DND-41 (cell line): ENCODE measurements at regions not wholly inside any gene's neighbourhood (a gene's known extent, or its start where the extent isn't known, plus 50 kb on each side); places are given as distances from the start of the nearest gene placed in this dataset.
A peak's percentile ranks its signal among the peaks of the same experiment; 100 is the strongest.

Experiments
- ATAC-seq: fragments of 200-7000 bp; cut with Tn5 transposase; 3 replicates; pipeline ENCODE4 v1.9.1; 2021; ENCODE audit warnings: low read depth; ENCODE audit not compliant: insufficient read depth
- DNase-seq: peaks from one replicate; pipeline ENCODE4 v3.0.0-alpha.2; 2020
- H2AFZ ChIP-seq: 2 replicates; pipeline ENCODE4 v1.6.0; 2012; ENCODE audit warnings: low read depth, low read length
- H3K27ac ChIP-seq: 2 replicates; pipeline ENCODE4 v1.5.1; 2012; ENCODE audit warnings: low read length, inconsistent platforms
- H3K27me3 ChIP-seq: fragments of 200-600 bp; sonication (generic); 2 replicates; pipeline ENCODE4 v1.6.0; 2012; ENCODE audit warnings: low read length, mild to moderate bottlenecking, inconsistent platforms; ENCODE audit not compliant: insufficient read depth, poor library complexity
- H3K36me3 ChIP-seq: 2 replicates; pipeline ENCODE4 v1.5.1; 2012; ENCODE audit warnings: low read length, inconsistent platforms; ENCODE audit not compliant: insufficient read depth
- H3K4me1 ChIP-seq: 2 replicates; pipeline ENCODE4 v1.5.1; 2012; ENCODE audit warnings: mild to moderate bottlenecking, low read length; ENCODE audit not compliant: insufficient read depth
- H3K4me2 ChIP-seq: 2 replicates; pipeline ENCODE4 v1.6.0; 2012; ENCODE audit warnings: mild to moderate bottlenecking, moderate library complexity, low read length, inconsistent platforms; ENCODE audit not compliant: insufficient read depth
- H3K4me3 ChIP-seq, 2 experiments: fragments of 200-600 bp in 1 of 2; shearing (Covaris generic) in 1 of 2; 2 replicates each; pipeline ENCODE4 v1.5.1; 2012 to 2016; ENCODE audit warnings: inconsistent platforms in 2 of 2, low read length in 2 of 2, mild to moderate bottlenecking in 2 of 2, low read depth in 1 of 2, moderate library complexity in 1 of 2
- H3K79me2 ChIP-seq: 2 replicates; pipeline ENCODE4 v1.6.0; 2012; ENCODE audit warnings: low read length, inconsistent platforms; ENCODE audit not compliant: insufficient read depth
- H3K9ac ChIP-seq: 2 replicates; pipeline ENCODE4 v1.6.0; 2012; ENCODE audit warnings: low read depth, mild to moderate bottlenecking, inconsistent platforms, low read length, moderate library complexity
- H3K9me3 ChIP-seq: 2 replicates; pipeline ENCODE4 v1.5.1; 2012; ENCODE audit warnings: low read length, moderate library complexity, mild to moderate bottlenecking, inconsistent platforms; ENCODE audit not compliant: insufficient read depth, severe bottlenecking
- H4K20me1 ChIP-seq: 2 replicates; pipeline ENCODE4 v1.6.0; 2012; ENCODE audit warnings: low read length; ENCODE audit not compliant: insufficient read depth
- CTCF ChIP-seq: IDR thresholded peaks from 2 replicates; pipeline ENCODE4 v1.5.1; 2012; ENCODE audit warnings: borderline replicate concordance, low read length, moderate library complexity, mild to moderate bottlenecking; ENCODE audit not compliant: poor library complexity, severe bottlenecking; ENCODE audit errors: extremely low read depth
- EZH2 ChIP-seq: IDR thresholded peaks from 3 replicates; pipeline ENCODE4 v1.6.1; 2012; ENCODE audit warnings: borderline replicate concordance, low read depth, mild to moderate bottlenecking, moderate library complexity, low read length, inconsistent platforms; ENCODE audit not compliant: severe bottlenecking

- ATAC-seq: no peak
These were observed 407.5 kb upstream of the ZEB2 start for GRCh38 chr2:144927429-144927828.

GRCh38 chr2:144925886-144926285, 406.0 kb upstream of the ZEB2 start:
- H3K27me3 ChIP-seq: no peaks in the 10 kb centered on the region
- no peak overlapping the region; the same call in 1 of the 2 replicates for H3K27ac ChIP-seq
- no peaks in the 10 kb centered on the region for H3K36me3 ChIP-seq
- peak; percentile 23 for DNase-seq
- H2AFZ ChIP-seq: no peak overlapping the region
- peak; percentile 54; the same call in 2 of the 3 replicates for ATAC-seq
- H4K20me1 ChIP-seq: no peaks in the 10 kb centered on the region
- H3K4me1 ChIP-seq: peaks cover 14% of the 10 kb centered on the region
- H3K4me2 ChIP-seq: no peak overlapping the region
- H3K79me2 ChIP-seq: no peaks in the 10 kb centered on the region
- H3K9ac ChIP-seq: no peak overlapping the region
- no peak overlapping the region for H3K4me3 ChIP-seq
- TF ChIP-seq EZH2: no peak
- no peak for TF ChIP-seq CTCF
- H3K9me3 ChIP-seq: peaks cover 20% of the 10 kb centered on the region

More at GRCh38 chr2:144927429-144927828, 407.5 kb upstream of the ZEB2 start:
- no peak for TF ChIP-seq CTCF
- no peak for DNase-seq
- H3K36me3 ChIP-seq: no peaks in the 10 kb centered on the region
- H3K4me2 ChIP-seq: no peak overlapping the region
- no peaks in the 10 kb centered on the region for H3K27me3 ChIP-seq
- H3K79me2 ChIP-seq: no peaks in the 10 kb centered on the region
- no peak overlapping the region for H3K4me3 ChIP-seq
- H3K4me1 ChIP-seq: peaks cover 26% of the 10 kb centered on the region
- H3K9ac ChIP-seq: no peak overlapping the region
- no peak overlapping the region for H3K27ac ChIP-seq
- no peaks in the 10 kb centered on the region for H4K20me1 ChIP-seq
- H3K9me3 ChIP-seq: peaks cover 20% of the 10 kb centered on the region
- H2AFZ ChIP-seq: no peak overlapping the region

GRCh38 chr2:144924827-144925226, 404.9 kb upstream of the ZEB2 start:
- Histone ChIP-seq H3K79me2 (no peaks in the 10 kb centered on the region), H3K27me3 (no peaks in the 10 kb centered on the region), H3K27ac (no peak overlapping the region), H3K4me2 (no peak overlapping the region), H3K9me3 (peaks cover 20% of the 10 kb centered on the region), H3K36me3 (no peaks in the 10 kb centered on the region), H4K20me1 (no peaks in the 10 kb centered on the region), H3K4me3 (no peak overlapping the region), H3K9ac (no peak overlapping the region), H3K4me1 (peaks cover 14% of the 10 kb centered on the region), H2AFZ (no peak overlapping the region)
- DNase-seq (no peak), ATAC-seq (no peak)
- TF ChIP-seq EZH2 (no peak), CTCF (no peak)

- H3K4me2 ChIP-seq: no peak overlapping the region
- H3K4me1 ChIP-seq: peaks cover 14% of the 10 kb centered on the region
- H3K79me2 ChIP-seq: no peaks in the 10 kb centered on the region
- H3K9ac ChIP-seq: no peak overlapping the region
- no peak for DNase-seq
- H3K27ac ChIP-seq: no peak overlapping the region
- no peaks in the 10 kb centered on the region for H4K20me1 ChIP-seq
- no peak overlapping the region for H3K4me3 ChIP-seq
- no peak overlapping the region for H2AFZ ChIP-seq
- peaks cover 11% of the 10 kb centered on the region for H3K9me3 ChIP-seq
- ATAC-seq: no peak
- TF ChIP-seq EZH2: no peak
- no peaks in the 10 kb centered on the region for H3K36me3 ChIP-seq
- H3K27me3 ChIP-seq: no peaks in the 10 kb centered on the region
These were observed 402.6 kb upstream of the ZEB2 start for GRCh38 chr2:144922519-144922918.
